ENCODE measurements at regions not wholly inside any gene's neighbourhood (a gene's known extent, or its start where the extent isn't known, plus 50 kb on each side); places are given as distances from the start of the nearest gene placed in this dataset.

- WGBS: 70% methylated on average over 4 of the region's 4 CpGs
- DNase-seq (ENCODE audit: low spot score in 2 of 2): no peak
These were observed 52.3 kb upstream of the PIAS1 start for GRCh38 chr15:68001811-68002210.

DNA sequence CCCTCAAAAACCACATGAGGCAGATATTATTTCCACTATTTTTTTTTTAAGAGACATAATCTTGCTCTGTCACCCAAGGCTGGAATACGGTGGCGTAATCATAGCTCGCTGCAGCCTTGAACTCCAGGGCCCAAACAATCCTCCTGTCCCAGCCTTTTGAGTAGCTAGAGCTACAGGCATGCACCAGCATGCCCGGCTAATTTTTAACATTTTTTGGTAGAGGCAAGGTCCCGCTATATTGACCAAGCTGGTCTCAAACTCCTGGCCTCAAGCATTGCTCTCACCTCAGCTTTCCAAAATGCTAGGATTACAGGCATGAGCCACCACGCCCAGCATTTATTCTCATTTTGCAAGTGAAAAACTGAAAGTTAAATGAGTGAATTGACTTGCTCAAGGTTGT is 50.8 kb upstream of the PIAS1 start:
- H3K36me3 ChIP-seq: no peaks in the 10 kb centered on the region
- H3K27ac ChIP-seq: no peak overlapping the region
- H3K4me1 ChIP-seq: peaks cover 8% of the 10 kb centered on the region
- no peak for TF ChIP-seq POLR2A (IDR thresholded peaks at IDR 0.05)
- no peak for TF ChIP-seq POLR2AphosphoS5 (IDR thresholded peaks at IDR 0.05)
- no peak for TF ChIP-seq CTCF (IDR thresholded peaks at IDR 0.05)
- no peak for TF ChIP-seq EP300 (IDR thresholded peaks at IDR 0.05)
- DNase-seq (ENCODE audit: low spot score in 2 of 2): no peak
- no peak overlapping the region for H3K4me3 ChIP-seq
- H3K27me3 ChIP-seq: no peaks in the 10 kb centered on the region
- no peaks in the 10 kb centered on the region for H3K9me3 ChIP-seq
- 96% methylated on average over 6 of the region's 6 CpGs for WGBS

More at GRCh38 chr15:68001811-68002210, 52.3 kb upstream of the PIAS1 start:
- Histone ChIP-seq H3K27ac (no peak overlapping the region), H3K4me3 (no peak overlapping the region), H3K4me1 (peaks cover 8% of the 10 kb centered on the region), H3K36me3 (no peaks in the 10 kb centered on the region), H3K9me3 (no peaks in the 10 kb centered on the region), H3K27me3 (no peaks in the 10 kb centered on the region)
- TF ChIP-seq CTCF (IDR thresholded peaks at IDR 0.05) (no peak), POLR2AphosphoS5 (IDR thresholded peaks at IDR 0.05) (no peak), POLR2A (IDR thresholded peaks at IDR 0.05) (no peak), EP300 (IDR thresholded peaks at IDR 0.05) (no peak)
